LHCN-M2 (cell line): ENCODE measurements at regions not wholly inside any gene's neighbourhood (a gene's known extent, or its start where the extent isn't known, plus 50 kb on each side); places are given as distances from the start of the nearest gene placed in this dataset.
A peak's percentile ranks its signal among the peaks of the same experiment; 100 is the strongest.
"Not testable (repeated sequence)": the region's sequence is repeated elsewhere in the genome, so short reads cannot be mapped to it uniquely, and the experiment has no call there.

Experiments used
- DNase-seq: peaks from one replicate; pipeline ENCODE4 v3.0.0-alpha.2; 2012; ENCODE audit warnings: low read depth

DNA sequence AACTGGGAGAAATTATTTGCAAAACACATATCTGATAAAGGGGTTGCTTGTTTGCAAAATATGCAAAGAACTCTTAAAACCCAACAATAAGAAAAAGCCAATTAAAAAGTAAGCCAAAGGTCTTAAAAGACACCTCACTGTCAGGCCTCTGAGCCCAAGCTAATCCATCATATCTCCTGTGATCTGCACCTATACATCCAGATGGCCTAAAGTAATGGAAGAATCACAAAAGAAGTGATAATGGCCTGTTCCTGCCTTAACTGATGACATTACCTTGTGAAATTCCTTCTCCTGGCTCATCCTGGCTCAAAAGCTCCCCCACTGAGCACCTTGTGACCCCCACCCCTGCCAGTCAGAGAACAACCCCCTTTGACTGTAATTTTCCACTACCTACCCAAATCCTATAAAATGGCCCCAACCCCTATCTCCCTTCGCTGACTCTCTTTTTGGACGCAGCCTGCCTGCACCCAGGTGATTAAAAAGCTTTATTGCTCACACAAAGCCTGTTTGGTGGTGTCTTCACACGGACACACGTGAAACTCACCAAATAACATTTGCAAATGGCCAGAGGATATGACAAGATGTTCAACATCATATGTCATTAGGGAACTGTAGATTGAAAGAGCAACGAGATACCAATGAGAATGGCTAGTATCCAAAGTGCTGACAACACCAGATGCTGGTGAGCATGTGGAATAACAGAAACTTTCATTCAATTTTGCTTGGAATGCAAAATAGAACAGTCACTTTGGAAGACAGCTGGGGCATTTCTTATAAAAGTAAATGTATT lies 565.0 kb upstream of the ADGRB3 start:
- DNase-seq = peak; percentile 34

DNA sequence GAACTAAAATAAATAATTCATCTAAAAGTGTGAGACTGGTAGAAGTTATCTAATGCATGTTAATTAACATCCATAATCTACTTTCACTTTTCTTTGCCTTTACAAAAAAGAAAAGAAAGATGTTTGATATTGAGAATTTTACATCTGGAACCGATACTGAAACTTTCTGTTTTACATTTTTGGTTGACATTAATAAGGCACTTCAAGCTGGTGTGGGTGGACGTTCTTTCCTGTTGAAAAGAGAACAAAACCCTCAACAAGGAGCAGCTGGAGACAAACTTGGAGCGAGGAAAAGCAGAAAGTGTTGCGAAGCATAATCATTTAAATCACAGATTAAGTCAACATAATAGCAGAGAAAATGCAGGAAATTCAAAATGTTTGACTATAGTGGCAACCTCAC lies 575.2 kb upstream of the ADGRB3 start:
- no peak for DNase-seq

DNA sequence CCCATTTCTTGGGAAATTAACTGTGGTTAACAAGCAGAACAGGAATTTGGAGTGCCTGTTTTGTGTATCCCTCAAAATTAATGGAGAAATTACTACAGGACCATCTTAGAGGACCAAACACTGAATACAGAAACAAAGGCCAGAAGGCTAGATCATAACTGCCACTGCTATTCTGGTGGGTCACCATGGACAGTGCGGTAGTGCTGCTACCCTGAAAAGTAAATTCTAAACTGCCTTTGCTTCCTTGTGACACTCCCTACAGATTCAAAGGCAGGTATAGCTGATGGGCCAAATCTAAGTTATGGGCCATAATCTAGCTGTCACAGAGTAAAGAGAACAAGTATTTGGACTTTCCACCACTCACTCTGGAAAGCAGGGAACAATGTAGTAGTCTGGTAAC lies 575.8 kb upstream of the ADGRB3 start:
- DNase-seq = no peak

DNA sequence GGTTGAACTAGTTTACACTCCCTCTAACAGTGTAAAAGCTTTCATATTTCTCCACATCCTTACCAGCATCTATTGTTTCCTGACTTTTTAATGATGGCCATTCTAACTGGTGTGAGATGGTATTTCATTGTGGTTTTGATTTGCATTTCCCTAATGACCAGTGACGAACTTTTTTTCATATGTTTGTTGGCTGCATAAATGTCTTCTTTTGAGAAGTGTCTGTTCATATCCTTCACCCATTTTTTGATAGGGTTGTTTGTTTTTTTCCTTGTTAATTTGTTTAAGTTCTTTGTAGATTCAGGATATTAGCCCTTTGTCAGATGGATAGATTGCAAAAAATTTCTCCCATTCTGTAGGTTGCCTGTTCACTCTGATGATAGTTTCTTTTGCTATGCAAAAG lies 578.5 kb upstream of the ADGRB3 start:
- DNase-seq = not testable (repeated sequence)

DNA sequence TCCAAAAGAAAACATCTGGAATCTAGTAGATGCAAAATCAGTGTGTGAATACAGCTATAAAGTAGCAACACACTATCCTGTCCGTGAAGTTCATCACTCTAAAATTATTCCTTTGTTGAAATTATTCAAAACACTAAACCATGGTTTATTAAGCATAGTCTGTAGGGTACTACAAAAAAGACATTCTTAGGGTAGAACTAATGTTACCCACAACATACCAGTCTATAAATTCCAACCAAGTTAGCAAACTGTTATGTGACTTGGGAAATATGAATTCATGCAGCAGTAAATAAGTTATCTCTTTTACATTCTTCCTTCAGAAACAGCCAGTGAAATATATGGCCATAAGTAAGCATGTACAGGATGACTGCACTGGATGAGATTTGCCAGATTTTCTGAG lies 580.3 kb upstream of the ADGRB3 start:
- DNase-seq = peak; percentile 34

DNA sequence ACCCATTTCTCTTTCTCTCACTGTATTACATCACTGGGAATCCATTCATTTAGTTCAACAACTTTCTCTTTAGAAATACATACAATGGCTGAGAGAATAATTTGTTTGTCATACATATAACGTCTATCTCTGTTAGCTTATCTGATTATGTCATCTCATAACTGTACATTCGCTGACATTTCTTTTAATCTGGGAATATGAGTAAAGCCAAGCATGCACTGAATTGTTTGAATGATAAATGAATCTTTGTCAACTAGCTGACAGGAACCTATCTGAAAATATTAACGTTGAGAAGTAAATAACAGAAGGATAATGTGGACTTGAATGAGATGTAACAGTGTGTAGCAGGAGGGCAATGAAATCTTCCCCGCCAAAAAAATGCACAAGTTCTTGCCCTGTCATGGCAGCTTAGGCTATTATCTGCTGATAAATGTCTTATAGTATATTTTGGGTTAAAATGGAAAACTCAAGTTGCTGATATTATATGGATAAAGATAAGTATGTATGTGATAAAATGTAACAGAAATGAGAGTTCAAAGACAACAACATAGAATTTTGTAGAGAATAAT lies 581.2 kb upstream of the ADGRB3 start:
- no peak for DNase-seq

DNA sequence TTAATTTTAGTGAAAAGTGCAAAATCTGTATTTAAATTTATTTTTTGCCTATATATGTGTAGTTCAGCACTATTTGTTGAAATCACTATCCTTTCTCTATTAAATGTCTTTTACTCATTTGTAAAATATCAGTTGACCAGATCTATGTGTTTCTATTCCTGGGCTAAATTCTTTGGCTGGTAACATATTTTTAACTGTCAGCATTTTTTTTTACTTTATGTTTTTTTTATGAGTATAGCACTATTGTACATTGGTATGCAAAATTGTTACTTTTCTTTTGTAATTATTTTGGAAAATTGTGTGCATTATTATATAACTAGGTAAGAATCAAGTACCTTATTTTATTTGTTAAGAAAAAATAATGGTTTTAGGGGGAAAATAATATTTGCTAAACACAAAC lies 582.8 kb upstream of the ADGRB3 start:
- DNase-seq = no peak

DNA sequence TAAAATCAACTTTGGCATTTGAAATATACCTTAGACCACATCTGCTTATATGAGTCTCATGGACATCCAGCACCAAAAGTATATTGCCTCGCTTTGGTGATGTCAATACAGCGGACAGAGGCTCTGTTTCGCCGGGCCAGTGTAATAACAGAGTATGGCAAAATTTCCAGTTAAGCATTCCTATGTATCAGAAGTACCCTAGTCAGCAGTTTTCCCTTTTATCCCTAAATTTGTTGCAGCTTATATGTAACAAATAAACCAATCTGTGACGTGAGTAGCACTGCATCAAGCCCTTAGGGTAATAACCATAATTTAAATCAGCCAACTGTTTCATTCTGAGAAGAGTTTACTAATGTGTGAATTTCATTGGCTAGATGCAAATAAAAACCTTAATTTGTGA lies 585.5 kb upstream of the ADGRB3 start:
- DNase-seq = no peak

DNA sequence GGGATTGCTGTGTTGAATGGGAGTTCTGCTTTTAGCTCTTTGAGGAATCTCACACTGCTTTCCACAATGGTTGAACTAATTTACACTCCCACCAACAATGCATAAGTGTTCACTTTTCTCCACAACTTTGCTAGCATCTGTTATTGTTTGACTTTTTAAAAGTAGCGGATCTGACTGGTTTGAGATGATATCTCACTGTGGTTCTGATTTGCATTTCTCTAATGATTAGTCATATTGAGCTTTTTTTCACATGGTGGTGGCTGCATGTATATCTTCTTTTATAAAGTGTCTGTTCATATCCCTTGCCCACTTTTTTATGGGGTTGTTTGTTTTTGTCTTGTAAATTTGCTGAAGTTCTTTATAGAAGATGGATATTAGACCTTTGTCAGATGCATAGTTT lies 588.3 kb upstream of the ADGRB3 start:
- no peak for DNase-seq

DNA sequence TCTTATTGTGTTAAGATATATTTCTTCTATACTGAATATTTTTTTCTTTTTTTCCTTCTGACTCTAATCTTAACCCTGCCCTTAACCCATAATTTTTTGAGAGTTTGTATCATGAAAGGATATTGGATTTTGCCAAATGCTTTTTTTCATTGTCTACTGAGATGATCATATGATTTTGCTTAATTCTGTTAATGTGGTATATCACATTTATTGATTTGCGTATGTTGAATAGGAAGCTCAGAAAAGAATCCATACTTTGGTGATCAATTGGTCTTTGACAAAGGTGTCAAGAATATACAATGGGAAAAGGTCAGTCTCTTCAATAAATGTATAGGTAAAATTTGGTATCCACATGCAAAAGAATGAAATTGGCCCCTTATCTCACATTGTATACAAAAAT lies 588.8 kb upstream of the ADGRB3 start:
- no peak for DNase-seq

DNA sequence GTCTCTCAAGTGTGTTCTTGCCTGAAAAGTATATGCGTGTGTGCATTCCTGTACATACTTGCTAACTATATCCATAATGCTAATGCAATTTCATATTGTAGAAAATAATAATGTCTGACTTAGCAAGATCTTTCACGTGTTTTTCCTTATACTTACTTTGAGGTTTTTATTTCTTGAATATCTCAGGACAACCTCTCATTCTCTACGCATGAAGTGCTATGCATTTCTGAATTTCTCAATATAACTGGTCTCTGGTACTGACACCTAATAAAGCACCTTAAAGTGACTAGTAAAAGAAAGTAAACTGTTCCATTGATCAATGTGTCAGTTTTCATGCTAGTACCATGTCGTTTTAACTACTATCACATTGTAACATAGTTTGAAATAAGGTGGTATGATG lies 589.9 kb upstream of the ADGRB3 start:
- DNase-seq = no peak

DNA sequence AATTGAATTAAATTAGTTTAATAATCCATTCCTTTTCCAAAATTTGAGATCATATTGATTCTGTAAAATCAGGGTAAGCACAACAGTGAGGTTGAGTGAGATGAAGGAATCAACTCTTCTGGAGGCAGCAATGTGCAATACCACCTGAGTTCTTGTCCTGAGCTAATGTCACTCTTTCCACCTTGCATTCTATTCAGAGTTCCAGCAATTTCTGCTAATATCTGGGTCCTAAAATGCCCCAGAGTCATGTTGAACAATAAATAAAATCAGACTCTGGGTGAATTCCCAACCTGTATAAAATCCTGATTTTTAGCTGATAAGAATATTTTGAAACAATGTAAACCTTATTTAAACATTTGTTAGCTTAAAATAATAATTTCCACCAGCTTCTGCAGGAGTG lies 590.8 kb upstream of the ADGRB3 start:
- no peak for DNase-seq

DNA sequence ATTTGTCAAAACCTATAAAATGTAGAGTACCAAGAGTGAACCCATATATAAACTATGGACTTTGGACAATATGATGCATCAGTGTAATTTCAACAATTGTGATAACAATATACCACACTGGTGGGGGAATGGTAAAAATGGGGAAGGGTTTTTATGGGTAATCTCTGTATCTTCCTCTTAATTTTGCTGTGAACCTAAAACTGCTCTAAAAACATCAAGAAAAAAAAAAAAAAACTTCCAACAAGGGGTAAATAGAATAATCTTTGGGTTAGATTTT lies 592.0 kb upstream of the ADGRB3 start:
- no peak for DNase-seq

DNA sequence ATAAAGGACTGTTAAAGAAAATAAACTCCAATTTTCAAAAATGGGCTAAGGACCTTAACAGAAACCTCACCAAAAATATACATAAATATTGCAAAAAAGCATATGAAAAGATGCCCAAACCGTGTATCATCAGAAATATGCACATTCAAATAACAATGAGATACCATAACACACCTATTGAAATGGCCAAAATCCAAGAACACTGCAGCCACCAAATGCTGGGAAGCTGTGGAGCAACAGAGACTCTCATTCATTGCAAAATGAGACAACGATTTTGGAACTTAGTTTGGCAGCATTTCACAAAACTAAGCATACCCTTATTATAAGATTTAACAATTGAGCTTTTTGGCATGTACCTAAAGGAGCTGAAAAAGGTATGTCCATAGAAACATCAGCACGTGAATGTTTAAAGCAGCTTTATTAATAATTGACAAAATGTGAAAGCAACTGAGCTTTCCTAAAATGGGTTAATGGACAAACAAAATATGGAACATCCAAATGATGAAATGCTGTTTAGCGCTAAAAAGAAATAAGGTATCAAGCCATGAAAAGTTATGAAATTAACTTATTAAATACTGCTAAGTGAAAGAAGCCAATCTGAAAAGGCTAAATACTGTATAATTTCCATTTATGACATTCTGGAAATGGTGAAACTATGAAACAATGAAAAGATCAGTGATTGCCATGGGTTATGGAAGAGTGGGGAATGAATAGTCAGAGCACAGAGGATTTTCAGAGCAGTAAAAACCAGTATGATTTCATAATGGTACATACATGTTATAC lies 592.6 kb upstream of the ADGRB3 start:
- DNase-seq = no peak

DNA sequence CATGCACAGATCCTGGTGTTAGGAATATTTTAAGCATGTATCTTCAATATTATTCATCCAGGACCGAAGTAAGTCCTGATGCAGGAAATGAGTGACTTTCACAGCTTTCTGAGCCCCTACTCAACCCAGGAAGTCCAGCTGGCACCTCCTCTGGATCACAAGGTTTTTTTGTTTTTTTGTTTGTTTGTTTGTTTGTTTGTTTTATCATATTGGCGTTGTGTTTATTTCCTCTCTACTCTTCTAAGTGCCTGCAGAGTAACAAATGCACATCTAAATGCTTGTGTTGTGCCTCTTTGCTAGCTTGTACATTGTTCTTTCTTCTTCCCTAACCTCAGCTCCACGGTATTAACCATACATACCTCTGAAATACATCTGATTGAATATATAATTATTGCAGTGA lies 594.3 kb upstream of the ADGRB3 start:
- DNase-seq = no peak

DNA sequence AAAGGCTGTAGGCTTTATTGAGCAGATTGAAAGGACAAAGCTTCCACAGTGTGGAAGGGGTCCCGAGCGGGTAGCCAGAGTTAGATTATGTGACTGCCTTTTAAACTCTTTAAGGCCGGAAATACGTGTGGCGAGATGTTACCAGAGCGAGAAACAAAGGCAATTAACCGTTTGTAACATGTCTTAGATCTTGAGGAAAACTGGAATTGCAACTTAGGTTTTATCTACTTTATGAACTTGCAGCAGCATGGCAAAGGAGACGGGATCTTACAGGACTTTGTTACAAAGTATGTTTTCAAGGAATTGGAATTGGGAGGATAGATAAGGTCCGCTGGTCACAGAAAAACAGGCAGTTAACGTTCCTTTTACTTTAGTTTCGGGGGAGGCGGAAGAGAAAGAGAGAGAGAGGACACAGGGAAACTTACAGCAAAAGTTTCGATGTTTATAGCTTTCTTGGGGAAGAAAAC lies 594.7 kb upstream of the ADGRB3 start:
- DNase-seq = no peak

DNA sequence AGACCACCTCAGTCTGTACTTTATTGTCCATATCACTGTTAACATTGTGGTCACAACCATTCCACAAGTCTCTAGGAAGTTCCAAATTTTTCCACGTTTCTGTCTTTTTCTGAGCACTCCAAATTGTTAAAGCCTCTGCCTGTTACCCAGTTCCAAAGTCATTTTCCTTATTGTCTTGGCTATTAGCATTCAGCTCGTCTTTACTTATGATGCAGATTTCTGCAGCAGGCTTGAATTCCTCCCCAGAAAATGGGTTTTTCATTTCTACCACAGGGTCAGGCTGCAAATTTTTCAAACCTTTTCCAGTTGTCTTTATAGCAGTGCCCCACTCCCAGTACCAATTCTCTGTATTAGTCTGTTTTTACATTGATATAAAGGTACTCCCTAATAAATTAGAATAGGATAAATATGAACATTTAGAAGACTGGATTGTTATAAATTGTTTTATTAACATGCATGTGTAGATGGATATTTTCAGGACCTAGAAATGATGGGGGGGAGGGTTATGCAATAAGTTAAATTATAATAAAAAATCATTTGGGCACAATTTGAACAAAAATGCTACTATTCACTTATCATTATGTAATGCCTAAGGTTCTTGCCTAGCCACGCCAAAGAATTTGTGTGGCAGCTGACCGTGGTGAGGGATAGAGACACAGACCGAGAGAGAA lies 595.3 kb upstream of the ADGRB3 start:
- no peak for DNase-seq

DNA sequence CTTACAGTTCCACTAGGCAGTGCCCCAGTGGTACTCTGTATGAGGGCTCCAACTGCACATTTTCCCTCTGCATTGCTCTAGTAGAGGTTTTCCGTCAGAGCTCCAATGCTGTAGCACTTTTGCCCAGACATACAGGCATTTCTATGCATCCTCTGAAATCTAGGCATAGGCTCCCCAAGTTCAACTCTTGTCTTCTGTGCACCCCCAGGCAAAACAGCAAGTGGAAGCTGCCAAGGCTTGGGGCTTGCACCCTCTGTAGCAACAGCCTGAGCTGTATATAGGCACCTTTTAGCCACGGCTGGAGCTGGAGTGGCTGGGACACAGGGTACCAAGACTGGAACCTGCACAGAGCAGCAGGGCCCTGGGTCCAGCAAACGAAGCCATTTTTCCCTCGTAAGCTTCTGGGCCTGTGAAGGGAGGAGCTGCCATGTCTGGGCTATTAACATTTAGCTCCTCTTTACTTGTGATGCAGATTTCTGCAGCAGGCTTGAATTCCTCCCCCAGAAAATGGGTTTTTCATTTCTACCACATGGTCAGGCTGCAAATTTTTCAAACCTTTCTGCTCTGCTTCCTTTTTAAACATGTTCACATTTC lies 596.2 kb upstream of the ADGRB3 start:
- DNase-seq = no peak

DNA sequence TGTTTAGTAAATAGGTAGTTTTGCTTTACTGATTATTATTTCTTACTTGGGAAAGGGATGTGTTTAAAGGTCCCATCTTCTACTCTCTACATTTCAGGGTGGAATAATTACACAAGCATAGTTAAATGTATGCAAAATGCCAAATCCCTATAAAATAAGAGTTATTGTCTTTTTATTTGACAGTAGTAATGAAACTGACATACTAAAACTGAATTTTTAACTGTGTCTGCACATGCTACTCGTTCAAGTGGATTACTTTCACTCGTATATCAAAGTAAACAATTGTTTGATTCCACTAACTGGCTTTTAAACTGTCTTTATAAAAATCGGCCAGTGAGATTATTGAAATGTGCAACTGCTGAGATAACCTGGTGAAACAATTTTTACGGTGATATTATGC lies 602.9 kb upstream of the ADGRB3 start:
- no peak for DNase-seq

DNA sequence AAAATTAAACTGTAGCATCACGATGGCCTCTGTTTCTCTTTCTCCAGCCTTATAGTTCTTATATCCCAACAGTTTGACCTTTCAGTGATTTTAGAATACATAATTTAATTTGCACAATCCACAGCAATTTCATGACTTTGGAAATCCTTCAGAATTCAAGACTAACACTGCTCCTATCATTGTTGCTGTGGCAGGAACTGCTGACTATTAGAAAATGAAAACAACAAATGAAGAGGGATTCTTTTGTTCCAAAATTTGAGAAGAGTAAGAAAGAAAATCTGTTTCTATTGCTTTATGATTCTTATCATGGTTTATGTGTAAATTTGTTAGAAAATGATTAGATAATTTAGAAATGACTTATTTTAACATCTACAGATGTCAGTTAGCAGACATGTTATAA lies 604.0 kb upstream of the ADGRB3 start:
- no peak for DNase-seq

DNA sequence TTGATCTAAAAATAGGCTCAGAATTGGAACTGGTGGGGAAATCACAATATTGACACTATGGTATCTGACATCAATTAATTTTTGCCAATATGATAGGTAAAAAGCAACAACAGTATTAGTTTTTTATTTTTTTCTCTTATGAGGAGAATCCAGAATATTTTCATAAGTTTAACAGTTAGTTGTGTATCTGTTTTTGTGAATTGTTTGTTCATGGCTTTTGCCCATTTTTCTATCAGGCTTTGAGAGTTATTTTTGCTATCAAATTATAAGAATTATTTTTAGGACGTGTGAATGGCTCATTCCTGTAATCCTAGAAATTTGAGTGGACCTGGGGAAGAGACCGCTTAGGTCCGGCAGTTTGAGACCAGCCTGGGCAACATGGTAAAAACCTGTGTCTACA lies 608.6 kb upstream of the ADGRB3 start:
- no peak for DNase-seq

DNA sequence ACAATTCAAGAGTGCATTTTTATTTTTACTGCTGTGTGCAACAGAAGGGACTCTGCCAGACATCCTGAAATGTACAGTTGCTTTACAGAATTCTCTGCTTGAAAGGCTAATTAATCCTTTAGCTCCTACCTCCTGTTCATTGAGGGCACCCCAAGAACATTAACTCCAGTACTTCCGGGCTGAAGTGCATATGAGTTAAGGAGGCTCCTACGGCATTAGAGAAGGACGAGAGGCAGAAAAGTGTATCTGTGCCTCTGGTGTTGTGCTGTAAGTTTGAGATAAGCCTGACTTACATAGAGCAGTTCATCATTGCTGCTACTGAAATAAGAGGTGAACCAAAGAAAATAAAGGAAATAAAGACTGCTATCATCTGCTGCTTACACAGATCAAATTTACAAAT lies 609.3 kb upstream of the ADGRB3 start:
- DNase-seq = no peak
